PC-3 (cell line): ENCODE measurements at regions not wholly inside any gene's neighbourhood (a gene's known extent, or its start where the extent isn't known, plus 50 kb on each side); places are given as distances from the start of the nearest gene placed in this dataset.

Experiments used
- ATAC-seq: fragments of 200-7000 bp; cut with Tn5 transposase; 2 replicates; pipeline ENCODE4 v1.9.1; 2020; ENCODE audit warnings: mild to moderate bottlenecking, moderate library complexity
- BruUV-seq: library from RNA; stranded (reverse); fragments of 400-500 nt; replicated peaks from 2 replicates; lab custom pipeline; 2021; lab: Mats Ljungman, UMichigan
- CTCF ChIA-PET: fragments of 300-600 bp; sonication (Branson Sonifier 250); formaldehyde crosslinking; loops from one replicate; lab custom pipeline; 2022; ENCODE audit warnings: antibody characterized with exemption; lab: Charles Lee
- POLR2A ChIA-PET: fragments of 300-600 bp; sonication (Branson Sonifier 250); formaldehyde crosslinking; loops from one replicate; lab custom pipeline; 2022; ENCODE audit warnings: antibody characterized with exemption; ENCODE audit not compliant: unreplicated experiment; lab: Charles Lee
- DNase-seq: peaks from one replicate; pipeline ENCODE4 v3.0.0-alpha.2; 2015
- H2AFZ ChIP-seq: fragments of 300-600 bp; sonication (generic); 2 replicates; pipeline ENCODE4 v1.6.0; 2016; ENCODE audit warnings: antibody characterized with exemption, low read length
- H3F3A ChIP-seq: fragments of 300-600 bp; sonication (generic); one replicate; pipeline ENCODE4 v1.6.0; 2017; ENCODE audit warnings: antibody characterized with exemption, low read length, control low read depth, mild to moderate bottlenecking; ENCODE audit not compliant: unreplicated experiment
- H3K27ac ChIP-seq: fragments of 300-600 bp; sonication (generic); 2 replicates; pipeline ENCODE4 v1.5.1; 2016; ENCODE audit warnings: mild to moderate bottlenecking, low read length
- H3K27me3 ChIP-seq: fragments of 300-600 bp; sonication (generic); 2 replicates; pipeline ENCODE4 v1.6.1; 2016; ENCODE audit warnings: low read length, mixed read lengths
- H3K36me3 ChIP-seq: fragments of 300-600 bp; sonication (generic); 2 replicates; pipeline ENCODE4 v1.6.1; 2016; ENCODE audit warnings: low read depth, mixed run types, low read length, mixed read lengths
- H3K4me1 ChIP-seq: fragments of 300-600 bp; sonication (generic); 2 replicates; pipeline ENCODE4 v1.5.1; 2016; ENCODE audit warnings: low read length; ENCODE audit not compliant: insufficient read depth
- H3K4me2 ChIP-seq: fragments of 300-600 bp; sonication (generic); 2 replicates; pipeline ENCODE4 v1.6.0; 2016; ENCODE audit warnings: low read length
- H3K4me3 ChIP-seq: fragments of 300-600 bp; sonication (generic); 2 replicates; pipeline ENCODE4 v1.5.1; 2016; ENCODE audit warnings: mild to moderate bottlenecking, low read length, mixed read lengths
- H3K79me2 ChIP-seq: fragments of 300-600 bp; sonication (generic); 2 replicates; pipeline ENCODE4 v1.6.1; 2017; ENCODE audit warnings: low read length, mixed read lengths
- H3K9ac ChIP-seq: fragments of 300-600 bp; sonication (generic); 2 replicates; pipeline ENCODE4 v1.6.0; 2016; ENCODE audit warnings: mild to moderate bottlenecking, low read length
- H3K9me2 ChIP-seq: fragments of 300-600 bp; sonication (generic); replicated peaks from 2 replicates; pipeline ENCODE4 v1.6.1; 2016; ENCODE audit warnings: mixed run types, low read length, mixed read lengths
- H3K9me3 ChIP-seq: fragments of 300-600 bp; sonication (generic); 2 replicates; pipeline ENCODE4 v1.6.1; 2016; ENCODE audit warnings: low read length, mixed read lengths
- H4K20me1 ChIP-seq: fragments of 300-600 bp; sonication (generic); 2 replicates; pipeline ENCODE4 v1.6.1; 2016; ENCODE audit warnings: low read length, mixed read lengths
- EZH2 ChIP-seq: fragments of 300-600 bp; sonication (generic); IDR thresholded peaks from one replicate; pipeline ENCODE4 v1.6.1; 2017; ENCODE audit warnings: antibody characterized with exemption, mild to moderate bottlenecking, low read length; ENCODE audit not compliant: unreplicated experiment
- EZH2phosphoT487 ChIP-seq: fragments of 300-600 bp; sonication (generic); IDR thresholded peaks from 2 replicates; pipeline ENCODE4 v1.6.1; 2018; ENCODE audit warnings: mild to moderate bottlenecking, antibody characterized with exemption, low read length, borderline replicate concordance
- intact Hi-C: fragments of 100-400 bp; cut with micrococcal nuclease; formaldehyde crosslinking; loops from 2 replicates; pipeline ENCODE4 v1.9.0; 2023
- TF ChIP-seq, protein P1 (sequence below): fragments of 300-600 bp; sonication (generic); conservative IDR thresholded peaks from 2 replicates; pipeline ENCODE4 v1.5.1; 2017; ENCODE audit warnings: antibody characterized with exemption, low read depth, mild to moderate bottlenecking, low read length

DNA sequence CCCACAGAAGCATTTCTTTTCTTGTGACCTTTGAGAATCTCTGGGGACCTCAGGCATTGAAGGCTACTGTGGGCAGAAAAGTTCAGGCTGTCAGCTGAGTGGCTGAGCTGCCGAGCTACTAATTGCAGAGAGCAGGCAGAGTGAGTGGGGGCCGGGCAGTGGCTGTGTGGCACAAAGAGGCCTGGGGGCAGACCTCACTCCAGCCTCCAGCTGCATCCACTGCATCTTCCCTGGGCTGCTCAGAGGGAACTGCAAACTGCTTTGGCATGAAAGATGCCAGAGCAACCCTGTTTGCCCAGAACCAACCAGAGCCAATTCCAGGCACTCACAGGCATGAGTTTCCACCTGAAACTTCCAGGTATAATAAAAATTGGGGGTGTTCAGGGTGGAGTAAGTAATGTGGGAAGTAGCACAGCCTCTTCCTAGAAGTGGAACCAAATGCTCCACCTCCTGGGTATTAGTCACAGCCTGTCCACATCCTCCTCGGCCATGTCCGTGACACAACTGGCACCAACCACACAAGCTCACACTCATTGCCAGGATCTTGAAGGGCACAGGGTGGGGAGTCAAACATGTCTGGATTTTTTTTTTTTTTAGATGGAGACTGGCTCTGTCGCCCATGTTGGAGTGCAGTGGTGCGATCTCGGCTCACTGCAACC is 548.9 kb downstream of the BNC2 start:
- DNase-seq, result peak; percentile 69
- Histone ChIP-seq H3K4me1 (peaks cover 14% of the 10 kb centered on the region), H4K20me1 (no peaks in the 10 kb centered on the region), H2AFZ (0 out of 2 replicates have a peak overlapping the region, but pooled peaks have one; percentile 4), H3K27me3 (no peaks in the 10 kb centered on the region), H3K9me2 (no peaks in the 10 kb centered on the region), H3K27ac (peak overlapping the region; percentile 74), H3K9me3 (no peaks in the 10 kb centered on the region), H3K4me2 (peak overlapping the region; percentile 20; the same call in 1 of the 2 replicates), H3K9ac (peak overlapping the region; percentile 36; the same call in 1 of the 2 replicates), H3F3A (no peaks in the 10 kb centered on the region), H3K79me2 (no peaks in the 10 kb centered on the region), H3K36me3 (no peaks in the 10 kb centered on the region), H3K4me3 (no peak overlapping the region)
- ATAC-seq, result peak; percentile 96
- BruUV-seq, result no TSS peak
- intact Hi-C loops, result no loop called here
- ChIA-PET POLR2A (no interaction called here), CTCF (no interaction called here)
- TF ChIP-seq EZH2 (no peak), EZH2phosphoT487 (no peak)
- TF ChIP-seq, protein P1, sequence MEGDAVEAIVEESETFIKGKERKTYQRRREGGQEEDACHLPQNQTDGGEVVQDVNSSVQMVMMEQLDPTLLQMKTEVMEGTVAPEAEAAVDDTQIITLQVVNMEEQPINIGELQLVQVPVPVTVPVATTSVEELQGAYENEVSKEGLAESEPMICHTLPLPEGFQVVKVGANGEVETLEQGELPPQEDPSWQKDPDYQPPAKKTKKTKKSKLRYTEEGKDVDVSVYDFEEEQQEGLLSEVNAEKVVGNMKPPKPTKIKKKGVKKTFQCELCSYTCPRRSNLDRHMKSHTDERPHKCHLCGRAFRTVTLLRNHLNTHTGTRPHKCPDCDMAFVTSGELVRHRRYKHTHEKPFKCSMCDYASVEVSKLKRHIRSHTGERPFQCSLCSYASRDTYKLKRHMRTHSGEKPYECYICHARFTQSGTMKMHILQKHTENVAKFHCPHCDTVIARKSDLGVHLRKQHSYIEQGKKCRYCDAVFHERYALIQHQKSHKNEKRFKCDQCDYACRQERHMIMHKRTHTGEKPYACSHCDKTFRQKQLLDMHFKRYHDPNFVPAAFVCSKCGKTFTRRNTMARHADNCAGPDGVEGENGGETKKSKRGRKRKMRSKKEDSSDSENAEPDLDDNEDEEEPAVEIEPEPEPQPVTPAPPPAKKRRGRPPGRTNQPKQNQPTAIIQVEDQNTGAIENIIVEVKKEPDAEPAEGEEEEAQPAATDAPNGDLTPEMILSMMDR, result no peak

DNA sequence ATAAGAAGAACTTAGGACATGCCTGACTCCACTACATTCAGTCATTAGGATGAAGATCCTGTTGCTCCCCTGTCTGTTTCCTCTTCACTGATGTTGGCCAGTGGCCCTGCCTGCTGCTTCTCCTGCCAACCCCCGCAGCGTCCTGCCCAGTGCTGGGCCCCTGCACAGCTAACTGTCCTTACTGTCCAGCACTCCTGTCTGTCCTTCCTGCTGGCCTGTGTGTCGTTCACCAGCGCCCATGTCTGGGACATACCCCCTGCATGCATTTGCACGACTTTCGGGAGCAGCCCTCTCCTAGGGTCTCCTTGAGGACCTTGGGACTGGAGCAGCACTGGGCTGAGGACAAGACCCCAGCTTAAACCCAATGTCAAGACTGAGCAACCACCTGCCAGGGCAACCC is 547.6 kb downstream of the BNC2 start:
- intact Hi-C loops, result no loop called here
- H3K9me3 ChIP-seq, result no peaks in the 10 kb centered on the region

DNA sequence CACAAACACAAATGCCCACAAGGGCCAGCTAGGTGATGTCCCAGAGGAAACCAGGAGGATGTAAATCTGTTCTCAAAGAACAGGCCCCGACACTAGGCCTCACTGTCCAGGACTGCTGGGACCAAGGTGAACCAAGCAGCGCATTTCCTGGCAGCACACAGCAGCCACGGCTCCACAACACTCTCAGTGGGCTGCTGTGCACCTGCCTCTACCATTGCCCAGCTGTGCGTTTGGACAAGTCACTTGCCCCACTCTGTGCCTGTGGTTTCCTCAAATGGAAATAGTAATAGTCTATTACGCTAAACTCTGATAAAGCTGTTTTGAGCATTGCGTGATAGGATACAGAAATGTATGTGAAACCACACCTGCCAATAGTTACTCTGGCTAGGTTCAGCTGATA is 544.5 kb downstream of the BNC2 start:
- no peaks in the 10 kb centered on the region for H4K20me1 ChIP-seq
- H3K4me3 ChIP-seq, result no peak overlapping the region
- no peak overlapping the region for H3K9ac ChIP-seq
- H3K79me2 ChIP-seq, result no peaks in the 10 kb centered on the region
- no peaks in the 10 kb centered on the region for H3K27me3 ChIP-seq
- TF ChIP-seq, protein P1, result no peak
- no peak for TF ChIP-seq EZH2
- no peak for TF ChIP-seq EZH2phosphoT487
- ATAC-seq (no peak), DNase-seq (no peak)
- no peaks in the 10 kb centered on the region for H3K36me3 ChIP-seq
- no peak overlapping the region for H3K4me2 ChIP-seq
- BruUV-seq, result no TSS peak
- no peaks in the 10 kb centered on the region for H3K9me2 ChIP-seq
- H3K9me3 ChIP-seq, result no peaks in the 10 kb centered on the region
- ChIA-PET POLR2A (no interaction called here), CTCF (no interaction called here)
- H2AFZ ChIP-seq, result no peak overlapping the region
- H3K4me1 ChIP-seq, result peaks cover 12% of the 10 kb centered on the region
- H3F3A ChIP-seq, result no peaks in the 10 kb centered on the region
- intact Hi-C loops, result no loop called here
- H3K27ac ChIP-seq, result no peak overlapping the region

More for the DNA sequence above, 547.6 kb downstream of the BNC2 start:
- BruUV-seq, result no TSS peak
- ChIA-PET POLR2A (no interaction called here), CTCF (no interaction called here)
- H3K4me1 ChIP-seq, result peaks cover 14% of the 10 kb centered on the region
- no peak overlapping the region for H3K4me3 ChIP-seq
- TF ChIP-seq EZH2phosphoT487, result no peak
- TF ChIP-seq, protein P1, result no peak
- TF ChIP-seq EZH2, result no peak
- no peaks in the 10 kb centered on the region for H3K79me2 ChIP-seq
- no peaks in the 10 kb centered on the region for H3K27me3 ChIP-seq
- H3K9me2 ChIP-seq, result no peaks in the 10 kb centered on the region
- no peak overlapping the region for H3K9ac ChIP-seq
- H3K27ac ChIP-seq, result no peak overlapping the region
- H3K4me2 ChIP-seq, result no peak overlapping the region
- H3F3A ChIP-seq, result no peaks in the 10 kb centered on the region
- ATAC-seq (no peak), DNase-seq (no peak)
- H2AFZ ChIP-seq, result no peak overlapping the region
- no peaks in the 10 kb centered on the region for H4K20me1 ChIP-seq
- H3K36me3 ChIP-seq, result no peaks in the 10 kb centered on the region
